H1 (cell line): ENCODE measurements at regions not wholly inside any gene's neighbourhood (a gene's known extent, or its start where the extent isn't known, plus 50 kb on each side); places are given as distances from the start of the nearest gene placed in this dataset.

Source experiments
- CTCF ChIA-PET: fragments of 300-600 bp; sonication (Branson Sonifier 250); formaldehyde crosslinking; loops from one replicate; lab custom pipeline; 2021; ENCODE audit not compliant: partially characterized antibody; lab: Charles Lee
- POLR2A ChIA-PET: fragments of 300-600 bp; sonication (Branson Sonifier 250); formaldehyde crosslinking; loops from one replicate; lab custom pipeline; 2021; ENCODE audit warnings: inconsistent platforms; ENCODE audit not compliant: partially characterized antibody; lab: Charles Lee
- DNase-seq, 2 experiments: peaks; one replicate each; pipeline versions ENCODE4 v3.0.0 to v3.0.0-alpha.2; 2010 to 2022; ENCODE audit warnings: low spot score in 2 of 2, low read depth in 1 of 2, mixed read lengths in 1 of 2
- FAIRE-seq: peaks from 2 replicates; lab custom pipeline; 2011; peaks lifted over from hg19 to GRCh38; lab: Jason Lieb, UNC
- H2AFZ ChIP-seq: 2 replicates; pipeline ENCODE4 v1.8.1; 2012; ENCODE audit warnings: low read length, inconsistent platforms
- H2AK5ac ChIP-seq: 2 replicates; pipeline ENCODE4 v1.6.1; 2013; ENCODE audit warnings: low read depth, low read length
- H2BK120ac ChIP-seq: replicated peaks from 2 replicates; pipeline ENCODE3; 2013; ENCODE audit warnings: low read depth, low read length, inconsistent platforms
- H2BK12ac ChIP-seq: 2 replicates; pipeline ENCODE4 v1.6.1; 2013; ENCODE audit warnings: low read depth, low read length
- H2BK15ac ChIP-seq: 2 replicates; pipeline ENCODE4 v1.6.1; 2013; ENCODE audit warnings: low read length
- H2BK20ac ChIP-seq: 2 replicates; pipeline ENCODE4 v1.6.1; 2013; ENCODE audit warnings: low read length
- H2BK5ac ChIP-seq: 2 replicates; pipeline ENCODE4 v1.6.1; 2013; ENCODE audit warnings: low read depth, low read length
- H3K14ac ChIP-seq: 2 replicates; pipeline ENCODE4 v1.6.1; 2013; ENCODE audit warnings: inconsistent platforms; ENCODE audit not compliant: insufficient read length
- H3K18ac ChIP-seq: 2 replicates; pipeline ENCODE4 v1.6.1; 2013; ENCODE audit warnings: low read length; ENCODE audit errors: extremely low read depth
- H3K23ac ChIP-seq: 2 replicates; pipeline ENCODE4 v1.6.1; 2013; ENCODE audit warnings: inconsistent platforms; ENCODE audit not compliant: insufficient read length
- H3K23me2 ChIP-seq: 2 replicates; pipeline ENCODE4 v1.6.1; 2013; ENCODE audit warnings: low read depth, low read length
- H3K27ac ChIP-seq: 2 replicates; pipeline ENCODE4 v1.6.1; 2011; ENCODE audit warnings: low read depth, low read length, inconsistent platforms
- H3K27me3 ChIP-seq, 4 experiments: replicated peaks in 1 of 4; 1 replicate in 1 of 4; 2 replicates in 3 of 4; pipeline versions ENCODE4 v1.6.1 to v1.8.1; 2011 to 2013; ENCODE audit warnings: low read length in 3 of 4, mild to moderate bottlenecking in 3 of 4, inconsistent platforms in 2 of 4, mixed read lengths in 2 of 4, moderate library complexity in 1 of 4; ENCODE audit not compliant: control insufficient read depth in 3 of 4, insufficient read depth in 3 of 4; ENCODE audit errors: extremely low read depth in 1 of 4
- H3K36me3 ChIP-seq, 4 experiments: 2 replicates each; pipeline versions ENCODE4 v1.6.1 to v1.8.1; 2011 to 2013; ENCODE audit warnings: mild to moderate bottlenecking in 4 of 4, low read length in 3 of 4, moderate library complexity in 2 of 4, control low read depth in 1 of 4, inconsistent platforms in 1 of 4; ENCODE audit not compliant: insufficient read depth in 4 of 4, control insufficient read depth in 2 of 4
- H3K4ac ChIP-seq: replicated peaks from 2 replicates; pipeline ENCODE3; 2013; ENCODE audit warnings: low read length, low read depth, mixed read lengths, inconsistent platforms; ENCODE audit not compliant: insufficient read length
- H3K4me1 ChIP-seq, 4 experiments: replicated peaks in 1 of 4; 1 replicate in 1 of 4; 2 replicates in 3 of 4; pipeline versions ENCODE4 v1.6.1 to v1.8.1; 2011 to 2013; ENCODE audit warnings: low read length in 3 of 4, inconsistent platforms in 2 of 4, mixed read lengths in 1 of 4; ENCODE audit not compliant: insufficient read depth in 4 of 4, control insufficient read depth in 3 of 4
- H3K4me2 ChIP-seq, 2 experiments: 2 replicates each; pipeline versions ENCODE4 v1.6.1 to v1.8.1; 2011 to 2013; ENCODE audit warnings: low read depth in 2 of 2, low read length in 2 of 2, control low read depth in 1 of 2, inconsistent platforms in 1 of 2, mild to moderate bottlenecking in 1 of 2; ENCODE audit not compliant: insufficient read depth in 1 of 2
- H3K4me3 ChIP-seq, 4 experiments: fragments of 200-600, 300-600 bp in 1 of 4; sonication (generic), shearing (Covaris generic), sonication (Bioruptor Twin) in 1 of 4; 2 replicates each; pipeline versions ENCODE4 v1.5.1 to v1.8.1; 2011 to 2016; ENCODE audit warnings: low read length in 4 of 4, low read depth in 3 of 4, control low read depth in 2 of 4, inconsistent platforms in 2 of 4, mild to moderate bottlenecking in 2 of 4, mixed read lengths in 1 of 4, moderate library complexity in 1 of 4; ENCODE audit not compliant: insufficient read depth in 2 of 4; ENCODE audit errors: extremely low read depth in 1 of 4
- H3K56ac ChIP-seq: replicated peaks from 2 replicates; pipeline ENCODE3; 2013; ENCODE audit warnings: low read depth, mild to moderate bottlenecking, mixed read lengths, low read length, inconsistent platforms; ENCODE audit not compliant: insufficient read length
- H3K79me1 ChIP-seq: 2 replicates; pipeline ENCODE4 v1.6.1; 2013; ENCODE audit warnings: low read depth, low read length, control low read depth
- H3K79me2 ChIP-seq, 2 experiments: 2 replicates each; pipeline versions ENCODE4 v1.6.1 to v1.8.1; 2012 to 2013; ENCODE audit warnings: low read length in 2 of 2, mild to moderate bottlenecking in 2 of 2, inconsistent platforms in 1 of 2; ENCODE audit not compliant: insufficient read depth in 2 of 2, control insufficient read depth in 1 of 2
- H3K9ac ChIP-seq, 4 experiments: replicated peaks in 1 of 4; 1 replicate in 1 of 4; 2 replicates in 3 of 4; pipeline versions ENCODE4 v1.6.1 to v1.8.1; 2011 to 2013; ENCODE audit warnings: low read depth in 3 of 4, low read length in 3 of 4, control low read depth in 2 of 4, mild to moderate bottlenecking in 2 of 4, moderate library complexity in 2 of 4, inconsistent platforms in 1 of 4; ENCODE audit errors: extremely low read depth in 1 of 4
- H3K9me3 ChIP-seq, 2 experiments: 2 replicates each; pipeline versions ENCODE4 v1.6.1 to v1.8.1; 2012 to 2013; ENCODE audit warnings: mild to moderate bottlenecking in 2 of 2, moderate library complexity in 2 of 2, control low read depth in 1 of 2, inconsistent platforms in 1 of 2, low read depth in 1 of 2, low read length in 1 of 2, mixed read lengths in 1 of 2; ENCODE audit not compliant: insufficient read depth in 2 of 2
- H4K20me1 ChIP-seq, 2 experiments: replicated peaks in 1 of 2; 2 replicates each; pipeline versions ENCODE3 to v1.8.1; 2011 to 2013; ENCODE audit warnings: inconsistent platforms in 2 of 2, low read length in 2 of 2, mild to moderate bottlenecking in 1 of 2; ENCODE audit not compliant: insufficient read depth in 2 of 2, control insufficient read depth in 1 of 2
- H4K5ac ChIP-seq: 2 replicates; pipeline ENCODE4 v1.6.1; 2013; ENCODE audit warnings: low read length, low read depth, mixed read lengths, inconsistent platforms; ENCODE audit not compliant: insufficient read length
- H4K8ac ChIP-seq: 2 replicates; pipeline ENCODE4 v1.8.0; 2013; ENCODE audit warnings: mild to moderate bottlenecking, moderate library complexity, low read length, inconsistent platforms; ENCODE audit not compliant: insufficient read depth; ENCODE audit errors: extremely low read depth
- H4K91ac ChIP-seq: replicated peaks from 2 replicates; pipeline ENCODE3; 2013; ENCODE audit warnings: low read length, mixed read lengths, inconsistent platforms; ENCODE audit not compliant: insufficient read length
- BACH1 ChIP-seq: IDR thresholded peaks from 2 replicates; pipeline ENCODE4 v1.6.1; 2012; ENCODE audit warnings: low read length, improper control_type of control experiment
- CBX5 ChIP-seq: fragments of 300-800, 300-1000 bp; sonication (generic); IDR thresholded peaks from 2 replicates; pipeline ENCODE4 v1.7.1; 2016; ENCODE audit warnings: antibody characterized with exemption, low read length, low read depth
- HDAC6 ChIP-seq: IDR thresholded peaks from one replicate; pipeline ENCODE4 v1.7.1; 2012; ENCODE audit warnings: low read depth, mild to moderate bottlenecking, inconsistent platforms, low read length, moderate library complexity
- JUN ChIP-seq: IDR thresholded peaks from 2 replicates; pipeline ENCODE4 v1.6.1; 2011; ENCODE audit warnings: low read depth, mild to moderate bottlenecking, improper control_type of control experiment, low read length
- KDM1A ChIP-seq: fragments of 200-600, 300-600 bp; sonication (generic); IDR thresholded peaks from 2 replicates; pipeline ENCODE4 v1.7.1; 2016; ENCODE audit warnings: mild to moderate bottlenecking, low read length, borderline replicate concordance
- RFX5 ChIP-seq: IDR thresholded peaks from 2 replicates; pipeline ENCODE4 v1.6.1; 2011; ENCODE audit warnings: low read depth, low read length, improper control_type of control experiment, borderline replicate concordance
- RNF2 ChIP-seq: fragments of 200-900, 300-1000 bp; sonication (generic); IDR thresholded peaks from 2 replicates; pipeline ENCODE4 v1.7.1; 2016; ENCODE audit warnings: borderline replicate concordance, low read depth, mild to moderate bottlenecking, antibody characterized with exemption, low read length; ENCODE audit not compliant: poor library complexity, severe bottlenecking; ENCODE audit errors: missing control alignments
- SIRT6 ChIP-seq: IDR thresholded peaks from one replicate; pipeline ENCODE4 v1.7.1; 2012; ENCODE audit warnings: low read length, inconsistent platforms
- TBP ChIP-seq: IDR thresholded peaks from 2 replicates; pipeline ENCODE4 v1.6.1; 2011; ENCODE audit warnings: low read depth, low read length, improper control_type of control experiment
- TCF12 ChIP-seq: IDR thresholded peaks from 2 replicates; pipeline ENCODE4 v1.6.1; 2011; ENCODE audit warnings: low read depth, mild to moderate bottlenecking, low read length
- YY1 ChIP-seq: IDR thresholded peaks from 2 replicates; pipeline ENCODE4 v1.6.1; 2011; ENCODE audit warnings: low read depth, mild to moderate bottlenecking, low read length
- ZNF274 ChIP-seq: IDR thresholded peaks from 2 replicates; pipeline ENCODE4 v1.7.0; 2012; ENCODE audit warnings: low read length, borderline replicate concordance; ENCODE audit errors: extremely low read depth
- WGBS, 2 experiments: shearing (Covaris generic) in 1 of 2; methylation state at CpG; one replicate each; pipeline versions ENCODE4 v1.1.6 to v1.1.7; 2013 to 2015; ENCODE audit warnings: low lambda C conversion rate in 2 of 2, mixed read lengths in 2 of 2, inconsistent platforms in 1 of 2, low coverage in 1 of 2, missing lambda C conversion rate in 1 of 2; ENCODE audit not compliant: insufficient replicate concordance in 2 of 2, insufficient coverage in 1 of 2, insufficient read length in 1 of 2; ENCODE audit errors: extremely low coverage in 1 of 2, missing lambda C conversion rate in 1 of 2; 5-methylcytosine and 5-hydroxymethylcytosine counted together
- TF ChIP-seq, protein P1 (sequence below): IDR thresholded peaks from 2 replicates; pipeline ENCODE4 v1.6.1; 2012; ENCODE audit warnings: low read length, inconsistent platforms

DNA sequence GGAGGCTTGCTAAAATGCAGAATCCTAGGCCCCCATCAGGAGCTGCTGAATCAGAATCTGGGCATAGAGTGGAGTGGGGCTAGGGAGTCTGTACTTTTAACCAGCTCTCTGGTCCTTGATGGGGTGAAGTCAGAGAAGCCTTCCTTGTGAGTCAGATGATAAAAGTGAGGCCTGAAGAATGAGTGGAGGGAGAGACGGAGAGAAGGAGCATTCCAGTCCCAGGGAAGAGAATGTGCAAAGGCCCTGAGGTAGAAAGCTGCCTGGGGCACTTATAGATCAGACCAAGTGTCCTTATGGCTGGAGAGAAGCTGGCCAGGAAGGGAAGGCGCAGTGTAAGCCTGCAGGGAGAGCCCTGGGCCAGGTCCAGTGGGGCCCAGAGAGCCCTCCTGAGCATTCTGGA, 235.1 kb upstream of the NLRP1 start:
- H3K79me1 ChIP-seq, result no peaks in the 10 kb centered on the region
- no peak overlapping the region for H3K18ac ChIP-seq
- no peak overlapping the region for H3K4ac ChIP-seq
- no peak overlapping the region for H2BK12ac ChIP-seq
- ChIA-PET POLR2A (no interaction called here), CTCF (interaction anchor here (1.0 kb wide), 1 partner anchor 114 kb away, joined by 3 read pairs; no protein-coding TSS in a partner anchor)
- no peaks in the 10 kb centered on the region for H3K23me2 ChIP-seq
- no peak overlapping the region for H3K4me3 ChIP-seq
- no peak overlapping the region for H4K5ac ChIP-seq
- H3K56ac ChIP-seq, result no peak overlapping the region
- DNase-seq (no peak), FAIRE-seq (no peak)
- H2BK5ac ChIP-seq, result no peak overlapping the region
- H2BK15ac ChIP-seq, result no peak overlapping the region
- H3K27me3 ChIP-seq, result no peaks in the 10 kb centered on the region; a peak in 1 of 7 replicates
- no peak for TF ChIP-seq KDM1A
- no peak for TF ChIP-seq HDAC6
- TF ChIP-seq BACH1, result no peak
- TF ChIP-seq RNF2, result no peak
- TF ChIP-seq SIRT6, result no peak
- no peak for TF ChIP-seq YY1
- TF ChIP-seq ZNF274, result no peak
- no peak for TF ChIP-seq TCF12
- no peak for TF ChIP-seq CBX5
- TF ChIP-seq TBP, result no peak
- TF ChIP-seq RFX5, result no peak
- no peak for TF ChIP-seq JUN
- TF ChIP-seq, protein P1, sequence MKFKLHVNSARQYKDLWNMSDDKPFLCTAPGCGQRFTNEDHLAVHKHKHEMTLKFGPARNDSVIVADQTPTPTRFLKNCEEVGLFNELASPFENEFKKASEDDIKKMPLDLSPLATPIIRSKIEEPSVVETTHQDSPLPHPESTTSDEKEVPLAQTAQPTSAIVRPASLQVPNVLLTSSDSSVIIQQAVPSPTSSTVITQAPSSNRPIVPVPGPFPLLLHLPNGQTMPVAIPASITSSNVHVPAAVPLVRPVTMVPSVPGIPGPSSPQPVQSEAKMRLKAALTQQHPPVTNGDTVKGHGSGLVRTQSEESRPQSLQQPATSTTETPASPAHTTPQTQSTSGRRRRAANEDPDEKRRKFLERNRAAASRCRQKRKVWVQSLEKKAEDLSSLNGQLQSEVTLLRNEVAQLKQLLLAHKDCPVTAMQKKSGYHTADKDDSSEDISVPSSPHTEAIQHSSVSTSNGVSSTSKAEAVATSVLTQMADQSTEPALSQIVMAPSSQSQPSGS, result no peak
- H2AFZ ChIP-seq, result no peak overlapping the region
- no peak overlapping the region for H3K14ac ChIP-seq
- H3K4me2 ChIP-seq, result no peak overlapping the region
- H4K8ac ChIP-seq, result no peak overlapping the region
- H3K4me1 ChIP-seq, result peaks cover 0 to 3% (median 0%) of the 10 kb centered on the region in 4 experiments; a peak in 2 of 7 replicates
- H3K79me2 ChIP-seq, result no peaks in the 10 kb centered on the region
- no peak overlapping the region for H2BK120ac ChIP-seq
- H2AK5ac ChIP-seq, result no peak overlapping the region
- no peaks in the 10 kb centered on the region for H3K9me3 ChIP-seq
- H3K36me3 ChIP-seq, result no peaks in the 10 kb centered on the region
- no peak overlapping the region for H3K9ac ChIP-seq
- no peaks in the 10 kb centered on the region for H4K20me1 ChIP-seq
- WGBS, 2 experiments, result 89% methylated on average over 2 of the region's 2 CpGs; no CpG with 5 or more reads in 1 of the 2 experiments
- H3K23ac ChIP-seq, result no peak overlapping the region
- H3K27ac ChIP-seq, result no peak overlapping the region
- H4K91ac ChIP-seq, result no peak overlapping the region
- no peak overlapping the region for H2BK20ac ChIP-seq
